Transverse colon (tissue), 3 donors: ENCODE measurements at regions not wholly inside any gene's neighbourhood (a gene's known extent, or its start where the extent isn't known, plus 50 kb on each side); places are given as distances from the start of the nearest gene placed in this dataset.

Experiments used
- EP300 ChIP-seq: sonication (generic); formaldehyde crosslinking; IDR thresholded peaks from one replicate; pipeline ENCODE4 v1.6.1; 2017; ENCODE audit warnings: antibody characterized with exemption, low read depth
- POLR2AphosphoS5 ChIP-seq, 3 donors: sonication (generic); formaldehyde crosslinking; IDR thresholded peaks; one replicate each; pipeline ENCODE4 v1.6.1; 2016; ENCODE audit warnings: antibody characterized with exemption in 3 of 3

DNA sequence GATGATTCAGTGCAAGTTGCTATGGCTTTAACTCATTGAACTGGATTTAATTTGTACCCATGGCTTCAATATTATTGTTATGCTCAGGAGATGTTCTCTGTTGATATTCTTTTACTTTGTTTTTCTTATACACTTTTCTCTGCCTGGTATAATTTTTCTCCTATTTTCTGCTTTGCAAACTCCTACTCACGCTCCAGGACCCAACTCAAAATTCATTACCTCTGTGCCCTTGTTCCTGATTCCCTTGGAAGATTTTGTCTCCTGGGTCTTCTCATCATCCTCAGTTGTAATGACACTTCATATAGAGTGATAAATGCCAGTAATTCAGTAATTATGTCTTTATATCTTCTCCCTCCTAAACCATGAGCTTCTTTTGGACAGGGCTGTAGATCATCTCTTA lies 259.9 kb upstream of the JADE1 start:
- TF ChIP-seq EP300 (no peak), POLR2AphosphoS5 (IDR thresholded peaks at IDR 0.05) (no peak)
